ENCODE measurements at regions not wholly inside any gene's neighbourhood (a gene's known extent, or its start where the extent isn't known, plus 50 kb on each side); places are given as distances from the start of the nearest gene placed in this dataset.

DNA sequence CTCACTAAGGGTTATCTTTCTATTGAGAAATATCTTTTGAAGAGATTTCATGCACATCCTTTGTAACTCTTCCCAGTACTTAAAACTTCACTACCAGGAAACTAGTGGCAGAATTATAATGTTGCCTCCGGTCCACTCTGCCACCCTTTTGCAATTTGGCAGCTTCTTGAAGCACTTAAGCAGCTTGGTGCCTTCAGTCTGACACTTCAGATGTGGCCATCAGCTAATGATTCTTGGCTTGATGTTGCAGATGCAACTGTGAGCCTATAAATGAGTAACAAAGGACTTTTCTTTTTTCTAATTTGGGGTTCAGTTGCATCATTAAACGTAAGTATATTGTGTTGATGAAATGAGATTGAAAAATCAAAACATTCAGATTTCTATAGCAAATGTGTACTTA, 187.5 kb upstream of the C21orf91 start:
- TF ChIP-seq, protein P1, sequence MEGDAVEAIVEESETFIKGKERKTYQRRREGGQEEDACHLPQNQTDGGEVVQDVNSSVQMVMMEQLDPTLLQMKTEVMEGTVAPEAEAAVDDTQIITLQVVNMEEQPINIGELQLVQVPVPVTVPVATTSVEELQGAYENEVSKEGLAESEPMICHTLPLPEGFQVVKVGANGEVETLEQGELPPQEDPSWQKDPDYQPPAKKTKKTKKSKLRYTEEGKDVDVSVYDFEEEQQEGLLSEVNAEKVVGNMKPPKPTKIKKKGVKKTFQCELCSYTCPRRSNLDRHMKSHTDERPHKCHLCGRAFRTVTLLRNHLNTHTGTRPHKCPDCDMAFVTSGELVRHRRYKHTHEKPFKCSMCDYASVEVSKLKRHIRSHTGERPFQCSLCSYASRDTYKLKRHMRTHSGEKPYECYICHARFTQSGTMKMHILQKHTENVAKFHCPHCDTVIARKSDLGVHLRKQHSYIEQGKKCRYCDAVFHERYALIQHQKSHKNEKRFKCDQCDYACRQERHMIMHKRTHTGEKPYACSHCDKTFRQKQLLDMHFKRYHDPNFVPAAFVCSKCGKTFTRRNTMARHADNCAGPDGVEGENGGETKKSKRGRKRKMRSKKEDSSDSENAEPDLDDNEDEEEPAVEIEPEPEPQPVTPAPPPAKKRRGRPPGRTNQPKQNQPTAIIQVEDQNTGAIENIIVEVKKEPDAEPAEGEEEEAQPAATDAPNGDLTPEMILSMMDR (conservative IDR thresholded peaks at IDR 0.05; ENCODE audit: low read length): no peak
- TF ChIP-seq EZH2phosphoT487 (IDR thresholded peaks at IDR 0.05; ENCODE audit: borderline replicate concordance): no peak

Data from Loucy (cell line).